Esophagus squamous epithelium (tissue), 5 donors: ENCODE measurements at regions not wholly inside any gene's neighbourhood (a gene's known extent, or its start where the extent isn't known, plus 50 kb on each side); places are given as distances from the start of the nearest gene placed in this dataset.

Source experiments
- DNase-seq: peaks from one replicate; lab custom pipeline; 2025; lab: John Stamatoyannopoulos, UW
- H3K27ac ChIP-seq, 4 donors: fragments of 200-600 bp; sonication (generic); one replicate each; pipeline ENCODE4 v1.5.1; 2016 to 2019; ENCODE audit warnings: mild to moderate bottlenecking in 1 of 4
- H3K27me3 ChIP-seq, 4 donors: fragments of 200-600 bp; sonication (generic); 1 replicate in 3 of 4; 2 replicates in 1 of 4; pipeline versions ENCODE4 v1.5.1 to v1.6.0; 2017 to 2021; ENCODE audit warnings: antibody characterized with exemption in 1 of 4
- H3K36me3 ChIP-seq, 3 donors: fragments of 200-600 bp; sonication (generic); one replicate each; pipeline ENCODE4 v1.5.1; 2016 to 2019
- H3K4me1 ChIP-seq, 3 donors: fragments of 200-600 bp; sonication (generic); one replicate each; pipeline ENCODE4 v1.5.1; 2017 to 2019
- H3K4me3 ChIP-seq, 4 donors: fragments of 200-600 bp; sonication (generic); 1 replicate in 3 of 4; 2 replicates in 1 of 4; pipeline ENCODE4 v1.5.1; 2016 to 2019; ENCODE audit warnings: mild to moderate bottlenecking in 2 of 4, moderate library complexity in 1 of 4
- H3K9me3 ChIP-seq, 3 donors: fragments of 200-600 bp; sonication (generic); one replicate each; pipeline ENCODE4 v1.5.1; 2016 to 2019
- POLR2A ChIP-seq, 4 donors: fragments of 450-650 bp; IDR thresholded peaks; one replicate each; pipeline ENCODE4 v1.6.1; 2017; ENCODE audit warnings: antibody characterized with exemption in 4 of 4, mild to moderate bottlenecking in 4 of 4, moderate library complexity in 3 of 4
- WGBS, 2 donors: methylation state at CpG; one replicate each; pipeline ENCODE4 v1.1.5; 2018; 5-methylcytosine and 5-hydroxymethylcytosine counted together
- intact Hi-C: fragments of 100-400 bp; cut with DNase I; formaldehyde crosslinking; loops from one replicate; pipeline ENCODE4 v1.15.0; 2022
- TF ChIP-seq, protein P1 (sequence below), 6 experiments: fragments of 450-650 bp in 4 of 6; fragments of 200-600 bp in 2 of 6; sonication (generic) in 2 of 6; IDR thresholded peaks; one replicate each; pipeline ENCODE4 v1.5.1; 2016 to 2019; ENCODE audit warnings: antibody characterized with exemption in 6 of 6, mild to moderate bottlenecking in 4 of 6, moderate library complexity in 4 of 6
- donor health status: DM: yes; HTN: yes; CAD: no.

DNA sequence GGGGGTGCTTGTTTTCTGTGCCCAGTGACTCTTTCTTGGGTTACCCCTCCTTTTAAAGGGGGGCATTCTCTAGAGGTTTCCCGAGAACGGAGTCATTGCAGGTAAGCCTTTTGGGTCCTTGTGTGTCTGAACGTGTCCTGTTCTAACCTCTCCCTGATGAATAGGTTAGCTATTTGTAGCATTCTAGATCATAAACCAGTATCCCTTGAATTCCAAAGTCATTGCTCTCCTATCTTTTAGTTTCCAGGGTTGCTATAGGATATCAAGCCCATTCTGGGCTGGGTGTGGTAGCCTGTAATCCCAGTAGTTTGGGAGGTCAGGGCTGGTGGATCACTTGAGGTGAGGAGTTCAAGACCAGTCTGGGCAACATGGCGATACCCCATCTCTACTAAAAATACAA lies 65.9 kb upstream of the YWHAQ start:
- intact Hi-C loops = no loop called here
- Histone ChIP-seq H3K27ac (no peak overlapping the region), H3K27me3 (no peaks in the 10 kb centered on the region), H3K9me3 (no peaks in the 10 kb centered on the region), H3K4me1 (peaks cover 0 to 17% (median 9%) of the 10 kb centered on the region in 3 donors), H3K4me3 (no peak overlapping the region), H3K36me3 (no peaks in the 10 kb centered on the region)
- DNase-seq = no peak
- TF ChIP-seq, protein P1, sequence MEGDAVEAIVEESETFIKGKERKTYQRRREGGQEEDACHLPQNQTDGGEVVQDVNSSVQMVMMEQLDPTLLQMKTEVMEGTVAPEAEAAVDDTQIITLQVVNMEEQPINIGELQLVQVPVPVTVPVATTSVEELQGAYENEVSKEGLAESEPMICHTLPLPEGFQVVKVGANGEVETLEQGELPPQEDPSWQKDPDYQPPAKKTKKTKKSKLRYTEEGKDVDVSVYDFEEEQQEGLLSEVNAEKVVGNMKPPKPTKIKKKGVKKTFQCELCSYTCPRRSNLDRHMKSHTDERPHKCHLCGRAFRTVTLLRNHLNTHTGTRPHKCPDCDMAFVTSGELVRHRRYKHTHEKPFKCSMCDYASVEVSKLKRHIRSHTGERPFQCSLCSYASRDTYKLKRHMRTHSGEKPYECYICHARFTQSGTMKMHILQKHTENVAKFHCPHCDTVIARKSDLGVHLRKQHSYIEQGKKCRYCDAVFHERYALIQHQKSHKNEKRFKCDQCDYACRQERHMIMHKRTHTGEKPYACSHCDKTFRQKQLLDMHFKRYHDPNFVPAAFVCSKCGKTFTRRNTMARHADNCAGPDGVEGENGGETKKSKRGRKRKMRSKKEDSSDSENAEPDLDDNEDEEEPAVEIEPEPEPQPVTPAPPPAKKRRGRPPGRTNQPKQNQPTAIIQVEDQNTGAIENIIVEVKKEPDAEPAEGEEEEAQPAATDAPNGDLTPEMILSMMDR (IDR thresholded peaks at IDR 0.05) = no peak
- 71 to 75% methylated on average over 4 of the region's 4 CpGs for WGBS, 2 donors

DNA sequence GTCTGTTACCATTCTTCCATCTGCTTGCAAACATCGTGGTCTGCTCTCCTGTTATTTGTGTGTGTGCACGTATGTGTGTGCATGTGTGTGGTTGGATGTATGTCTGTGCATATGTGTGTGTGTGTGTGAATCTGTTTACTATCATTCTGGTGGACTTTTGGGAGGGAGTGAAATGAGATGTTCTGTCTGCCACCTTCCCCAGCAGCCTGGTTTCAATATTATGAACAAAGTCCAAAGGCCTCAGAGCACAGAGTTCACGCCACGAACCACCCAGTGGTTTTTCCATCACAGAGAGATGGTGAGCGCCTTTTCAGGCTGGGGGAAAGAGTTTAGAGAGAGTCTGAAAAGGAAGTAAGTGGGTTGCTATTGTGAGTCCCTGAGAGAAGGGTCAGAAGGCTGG lies 67.1 kb upstream of the YWHAQ start:
- TF ChIP-seq POLR2A (IDR thresholded peaks at IDR 0.05) = no peak
- TF ChIP-seq, protein P1 (IDR thresholded peaks at IDR 0.05) = no peak
- WGBS, 2 donors = 73 to 80% methylated on average over 5 of the region's 5 CpGs
- Histone ChIP-seq H3K27me3 (no peaks in the 10 kb centered on the region), H3K4me3 (no peak overlapping the region), H3K4me1 (peaks cover under 1 to 14% (median 4%) of the 10 kb centered on the region in 3 donors), H3K36me3 (no peaks in the 10 kb centered on the region), H3K9me3 (no peaks in the 10 kb centered on the region), H3K27ac (no peak overlapping the region)
- intact Hi-C loops = no loop called here
- DNase-seq = no peak

DNA sequence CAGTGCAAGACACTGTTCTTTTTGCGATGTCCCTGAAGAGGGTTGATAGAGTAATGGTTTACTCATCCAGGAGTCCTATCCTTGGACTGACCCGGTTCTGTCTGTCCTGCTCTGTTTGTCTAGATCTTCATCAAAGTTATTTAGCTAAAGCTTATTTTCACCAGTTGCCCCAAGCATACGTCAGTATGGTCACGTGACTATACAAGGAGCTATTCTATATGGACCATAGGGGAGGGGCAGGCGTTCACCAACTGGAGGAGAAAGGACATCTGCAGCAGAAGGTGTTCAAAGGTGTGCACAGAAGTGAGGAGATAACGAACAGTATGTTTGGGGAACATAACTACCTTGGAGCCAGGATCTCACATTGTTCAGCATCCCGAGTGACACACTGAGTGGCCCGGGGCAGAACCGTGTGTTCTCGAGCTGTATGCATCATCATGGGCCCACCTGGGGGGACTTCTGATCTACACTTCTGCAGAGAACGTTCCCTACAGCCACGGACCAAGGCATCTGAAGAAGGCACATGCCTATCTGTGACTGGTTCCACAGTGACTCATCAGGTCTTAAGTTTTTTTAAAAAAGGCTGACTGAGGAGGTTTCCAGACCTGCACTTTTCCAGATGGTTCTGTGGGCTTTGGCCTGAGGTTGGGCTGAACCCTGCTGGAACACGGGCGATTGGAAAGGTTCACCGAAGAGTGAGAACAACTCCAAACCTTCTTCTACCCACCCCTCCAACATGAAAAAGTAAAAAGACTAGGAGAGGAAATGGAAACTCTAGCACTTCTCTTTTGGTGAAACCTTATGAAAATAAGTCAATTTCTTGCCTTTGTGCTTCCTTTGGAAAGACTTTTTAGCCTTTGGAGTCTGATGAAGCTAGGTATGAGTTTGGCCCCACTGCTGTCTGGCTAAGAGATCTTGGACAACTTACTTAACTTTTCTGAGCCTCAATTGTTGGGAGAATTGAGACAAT lies 68.6 kb upstream of the YWHAQ start:
- Histone ChIP-seq H3K36me3 (no peaks in the 10 kb centered on the region), H3K27me3 (no peaks in the 10 kb centered on the region), H3K27ac (no peak overlapping the region), H3K9me3 (no peaks in the 10 kb centered on the region), H3K4me3 (no peak overlapping the region), H3K4me1 (peaks cover 9 to 19% (median 15%) of the 10 kb centered on the region in 3 donors)
- TF ChIP-seq, protein P1 (IDR thresholded peaks at IDR 0.05) = no peak
- no peak for TF ChIP-seq POLR2A (IDR thresholded peaks at IDR 0.05)
- WGBS, 2 donors = 57 to 82% methylated on average over 10 to 14 of the region's 15 CpGs
- intact Hi-C loops = no loop called here
- no peak for DNase-seq

DNA sequence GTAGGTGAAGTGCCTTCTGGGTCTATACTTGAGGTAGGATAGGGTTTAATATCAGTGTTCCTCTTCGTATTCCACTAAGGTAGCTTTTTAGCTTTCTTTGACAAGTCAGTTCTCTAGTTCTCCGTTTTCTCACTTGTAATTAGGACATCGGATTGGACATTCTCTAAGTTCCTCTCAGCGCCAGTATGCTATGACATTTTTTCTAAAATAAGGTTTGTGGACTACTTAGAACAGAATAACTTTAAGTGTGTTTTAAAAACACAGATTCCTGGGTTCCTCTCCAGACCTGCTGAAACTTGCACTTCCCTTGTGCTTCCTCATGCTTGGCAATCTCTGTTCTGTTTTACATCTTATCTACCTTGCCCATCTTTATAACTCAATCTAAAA lies 69.3 kb upstream of the YWHAQ start:
- Histone ChIP-seq H3K27me3 (no peaks in the 10 kb centered on the region), H3K9me3 (no peaks in the 10 kb centered on the region), H3K36me3 (no peaks in the 10 kb centered on the region), H3K4me3 (no peak overlapping the region), H3K27ac (no peak overlapping the region), H3K4me1 (peaks cover 9 to 19% (median 15%) of the 10 kb centered on the region in 3 donors)
- intact Hi-C loops = no loop called here
- no peak for DNase-seq
- WGBS, 2 donors = 73 to 81% methylated on average over 4 of the region's 4 CpGs
- TF ChIP-seq, protein P1 (IDR thresholded peaks at IDR 0.05) = no peak
- TF ChIP-seq POLR2A (IDR thresholded peaks at IDR 0.05) = no peak

DNA sequence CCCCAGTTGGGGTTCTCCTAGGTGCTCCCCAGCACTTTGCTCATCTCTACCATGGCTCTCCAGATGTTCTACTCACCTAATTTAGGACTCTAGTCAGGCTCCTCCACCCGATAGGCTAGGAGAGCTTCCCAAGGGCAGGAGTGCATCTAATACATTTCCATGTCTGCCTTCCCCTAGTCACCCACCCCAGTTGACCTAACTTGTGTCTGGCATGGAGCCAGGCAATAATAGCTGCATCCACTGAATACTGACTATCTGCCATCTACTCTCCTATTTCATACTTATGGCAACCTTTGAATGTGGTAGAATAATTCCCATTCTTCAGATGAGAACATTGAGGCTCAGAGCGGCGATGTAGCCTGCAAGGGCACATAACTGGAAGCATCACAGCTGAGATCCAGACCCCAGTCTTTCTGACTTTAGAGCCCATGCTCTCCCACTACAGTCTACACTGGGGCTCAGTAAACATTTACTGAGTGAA lies 71.8 kb upstream of the YWHAQ start:
- intact Hi-C loops = no loop called here
- Histone ChIP-seq H3K9me3 (no peaks in the 10 kb centered on the region), H3K27ac (no peak overlapping the region), H3K4me1 (peaks cover 9 to 19% (median 15%) of the 10 kb centered on the region in 3 donors), H3K4me3 (no peak overlapping the region), H3K27me3 (no peaks in the 10 kb centered on the region), H3K36me3 (no peaks in the 10 kb centered on the region)
- WGBS, 2 donors = 70 to 72% methylated on average over 1 to 3 of the region's 3 CpGs
- no peak for DNase-seq
- TF ChIP-seq, protein P1 (IDR thresholded peaks at IDR 0.05) = no peak
- no peak for TF ChIP-seq POLR2A (IDR thresholded peaks at IDR 0.05)
